Aorta (tissue), 5 donors: ENCODE measurements at regions not wholly inside any gene's neighbourhood (a gene's known extent, or its start where the extent isn't known, plus 50 kb on each side); places are given as distances from the start of the nearest gene placed in this dataset.

Experiments
- ATAC-seq: fragments of 200-7000 bp; cut with Tn5 transposase; one replicate; pipeline ENCODE4 v1.9.1; 2022; ENCODE audit warnings: moderate library complexity; ENCODE audit not compliant: low FRiP score
- DNase-seq, 2 donors: peaks; one replicate each; pipeline ENCODE4 v3.0.0-alpha.2; 2020
- H3K27ac ChIP-seq, 2 donors: one replicate each; pipeline ENCODE4 v1.5.1; 2013; ENCODE audit warnings: low read length in 2 of 2, mild to moderate bottlenecking in 2 of 2, moderate library complexity in 2 of 2, control low read depth in 1 of 2, inconsistent platforms in 1 of 2, low read depth in 1 of 2
- H3K27me3 ChIP-seq, 2 donors: one replicate each; pipeline ENCODE4 v1.6.1; 2013; ENCODE audit warnings: control low read depth in 1 of 2, low read length in 1 of 2, mild to moderate bottlenecking in 1 of 2, moderate library complexity in 1 of 2; ENCODE audit not compliant: insufficient read depth in 2 of 2, control insufficient read depth in 1 of 2
- H3K36me3 ChIP-seq, 2 donors: one replicate each; pipeline ENCODE4 v1.6.1; 2013; ENCODE audit warnings: control low read depth in 1 of 2, low read length in 1 of 2, mild to moderate bottlenecking in 1 of 2; ENCODE audit not compliant: insufficient read depth in 2 of 2, control insufficient read depth in 1 of 2
- H3K4me1 ChIP-seq, 2 donors: one replicate each; pipeline ENCODE4 v1.6.1; 2013; ENCODE audit warnings: low read length in 2 of 2, control low read depth in 1 of 2, mild to moderate bottlenecking in 1 of 2, moderate library complexity in 1 of 2; ENCODE audit not compliant: insufficient read depth in 2 of 2, control insufficient read depth in 1 of 2
- H3K4me3 ChIP-seq, 2 donors: one replicate each; pipeline ENCODE4 v1.5.1; 2013; ENCODE audit warnings: low read length in 2 of 2, control low read depth in 1 of 2, mild to moderate bottlenecking in 1 of 2
- H3K9me3 ChIP-seq: one replicate; pipeline ENCODE4 v1.6.1; 2013; ENCODE audit warnings: mild to moderate bottlenecking, low read length; ENCODE audit not compliant: control insufficient read depth
- WGBS, 2 donors: extraction: QIAGEN DNeasy Blood & Tissue Kit; methylation state at CpG; one replicate each; pipeline ENCODE4 v1.1.7; 2013; 5-methylcytosine and 5-hydroxymethylcytosine counted together
- intact Hi-C, 2 donors: fragments of 100-400 bp; cut with DNase I; formaldehyde crosslinking; loops; one replicate each; pipeline versions ENCODE4 v1.14.2 to v1.15.0; 2022
- donor health status: healthy with polysubstance abuse.
- donor health status: Bipolar disorder and iron deficiency.
- donor health status: DM: no; HTN: no; CAD: no.
- donor health status: DM: no; HTN: no; CAD: no.
- donor health status: DM: yes; HTN: yes; CAD: no.

- 16 to 20% methylated on average over 3 of the region's 3 CpGs for WGBS, 2 donors
- no peak overlapping the region for H3K4me3 ChIP-seq
- no peak for ATAC-seq
- no peak overlapping the region for H3K27ac ChIP-seq
- H3K36me3 ChIP-seq: no peaks in the 10 kb centered on the region
- no peak for DNase-seq
- H3K4me1 ChIP-seq: no peaks in the 10 kb centered on the region
- intact Hi-C loops: no loop called here
- H3K27me3 ChIP-seq: no peaks in the 10 kb centered on the region
- no peaks in the 10 kb centered on the region for H3K9me3 ChIP-seq
Measured at GRCh38 chr21:22223385-22223784, 1225.2 kb downstream of the NCAM2 start.

- Histone ChIP-seq H3K27ac (no peak overlapping the region), H3K27me3 (no peaks in the 10 kb centered on the region), H3K36me3 (no peaks in the 10 kb centered on the region), H3K9me3 (no peaks in the 10 kb centered on the region), H3K4me3 (no peak overlapping the region), H3K4me1 (no peaks in the 10 kb centered on the region)
- intact Hi-C loops: no loop called here
- ATAC-seq (no peak), DNase-seq (no peak)
- 86% methylated on average over 4 of the region's 4 CpGs for WGBS, 2 donors
Measured at GRCh38 chr21:22224261-22224660, 1226.1 kb downstream of the NCAM2 start.

GRCh38 chr21:22225299-22225698 is 1227.1 kb downstream of the NCAM2 start:
- ATAC-seq: no peak
- H3K27ac ChIP-seq: no peak overlapping the region
- H3K36me3 ChIP-seq: no peaks in the 10 kb centered on the region
- WGBS, 2 donors: 30 to 47% methylated on average over 1 of the region's 1 CpG
- no peaks in the 10 kb centered on the region for H3K9me3 ChIP-seq
- H3K27me3 ChIP-seq: no peaks in the 10 kb centered on the region
- no peak overlapping the region for H3K4me3 ChIP-seq
- intact Hi-C loops: no loop called here
- no peaks in the 10 kb centered on the region for H3K4me1 ChIP-seq
- no peak for DNase-seq

- Histone ChIP-seq H3K4me3 (no peak overlapping the region), H3K9me3 (peaks cover 1% of the 10 kb centered on the region), H3K4me1 (no peaks in the 10 kb centered on the region), H3K27me3 (no peaks in the 10 kb centered on the region), H3K36me3 (no peaks in the 10 kb centered on the region), H3K27ac (no peak overlapping the region)
- intact Hi-C loops: no loop called here
- ATAC-seq (no peak), DNase-seq (no peak)
- WGBS, 2 donors: 74 to 81% methylated on average over 2 of the region's 2 CpGs
Measured at GRCh38 chr21:22231013-22231412, 1232.8 kb downstream of the NCAM2 start.

- intact Hi-C loops: no loop called here
- DNase-seq (no peak), ATAC-seq (no peak)
- H3K27ac ChIP-seq: no peak overlapping the region
- H3K27me3 ChIP-seq: no peaks in the 10 kb centered on the region
- H3K36me3 ChIP-seq: no peaks in the 10 kb centered on the region
- WGBS, 2 donors: 50 to 59% methylated on average over 4 of the region's 4 CpGs
- H3K9me3 ChIP-seq: peaks cover 1% of the 10 kb centered on the region
- H3K4me1 ChIP-seq: no peaks in the 10 kb centered on the region
- no peak overlapping the region for H3K4me3 ChIP-seq
Measured at GRCh38 chr21:22235866-22236590, 1237.8 kb downstream of the NCAM2 start.

GRCh38 chr21:22244516-22244915 is 1246.3 kb downstream of the NCAM2 start:
- ATAC-seq: no peak
- Histone ChIP-seq H3K9me3 (no peaks in the 10 kb centered on the region), H3K4me3 (no peak overlapping the region), H3K4me1 (no peaks in the 10 kb centered on the region), H3K36me3 (no peaks in the 10 kb centered on the region), H3K27me3 (no peaks in the 10 kb centered on the region), H3K27ac (no peak overlapping the region)
- WGBS, 2 donors: 31 to 42% methylated on average over 2 of the region's 2 CpGs
- DNase-seq: no peak
- intact Hi-C loops: no loop called here

- WGBS, 2 donors: 78 to 84% methylated on average over 3 of the region's 3 CpGs
- Histone ChIP-seq H3K4me1 (no peaks in the 10 kb centered on the region), H3K27me3 (no peaks in the 10 kb centered on the region), H3K36me3 (no peaks in the 10 kb centered on the region), H3K27ac (no peak overlapping the region), H3K9me3 (no peaks in the 10 kb centered on the region), H3K4me3 (no peak overlapping the region)
- no peak for DNase-seq
- ATAC-seq: no peak
- intact Hi-C loops: no loop called here
Measured at GRCh38 chr21:22250355-22250754, 1252.1 kb downstream of the NCAM2 start.

- no peak for DNase-seq
- no peak for ATAC-seq
- Histone ChIP-seq H3K4me3 (no peak overlapping the region), H3K27ac (no peak overlapping the region), H3K27me3 (no peaks in the 10 kb centered on the region), H3K4me1 (no peaks in the 10 kb centered on the region), H3K9me3 (no peaks in the 10 kb centered on the region), H3K36me3 (no peaks in the 10 kb centered on the region)
- WGBS, 2 donors: 23 to 24% methylated on average over 2 of the region's 2 CpGs
- intact Hi-C loops: no loop called here
Measured at GRCh38 chr21:22253761-22254160, 1255.6 kb downstream of the NCAM2 start.

- DNase-seq (no peak), ATAC-seq (no peak)
- no peaks in the 10 kb centered on the region for H3K9me3 ChIP-seq
- no peaks in the 10 kb centered on the region for H3K27me3 ChIP-seq
- intact Hi-C loops: no loop called here
- H3K36me3 ChIP-seq: no peaks in the 10 kb centered on the region
- 81 to 86% methylated on average over 1 of the region's 1 CpG for WGBS, 2 donors
- no peak overlapping the region for H3K4me3 ChIP-seq
- H3K4me1 ChIP-seq: no peaks in the 10 kb centered on the region
- no peak overlapping the region for H3K27ac ChIP-seq
Measured at GRCh38 chr21:22258821-22259220, 1260.6 kb downstream of the NCAM2 start.
